ENCODE measurements at regions not wholly inside any gene's neighbourhood (a gene's known extent, or its start where the extent isn't known, plus 50 kb on each side); places are given as distances from the start of the nearest gene placed in this dataset.

GRCh38 chr6:119407156-119407555 is 57.6 kb upstream of the MAN1A1 start:
- TF ChIP-seq CTCF (IDR thresholded peaks at IDR 0.05) (no peak), POLR2A (IDR thresholded peaks at IDR 0.05) (no peak)
